ENCODE measurements at regions not wholly inside any gene's neighbourhood (a gene's known extent, or its start where the extent isn't known, plus 50 kb on each side); places are given as distances from the start of the nearest gene placed in this dataset.

DNA sequence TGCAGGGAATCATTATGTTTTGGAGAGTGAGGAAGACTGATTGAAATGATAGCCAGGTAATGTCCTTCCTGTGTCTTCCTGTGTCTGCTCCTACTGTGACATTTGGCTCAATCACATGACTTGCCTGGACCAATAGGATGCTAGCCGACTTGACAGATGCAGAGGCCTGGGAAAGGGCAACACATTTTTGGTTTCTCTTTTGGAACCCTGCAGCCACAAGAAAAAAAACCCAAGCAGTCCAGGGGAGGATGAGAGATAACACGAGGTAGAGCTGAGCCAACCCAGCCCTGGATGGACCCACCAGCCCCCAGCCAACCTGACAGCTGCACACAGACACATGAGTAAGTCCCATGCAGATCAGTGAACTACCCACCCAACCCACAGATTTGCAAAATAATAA lies 256.1 kb upstream of the SMARCA2 start:
- no peak overlapping the region for H3K27ac ChIP-seq (ENCODE audit: control insufficient read depth, insufficient read depth, low read length)
- H2AFZ ChIP-seq (ENCODE audit: control insufficient read depth, low read length), result no peak overlapping the region
- DNase-seq (ENCODE audit: low read depth, low spot score) (no peak), FAIRE-seq (no peak)
- no peaks in the 10 kb centered on the region for H3K27me3 ChIP-seq (ENCODE audit: control insufficient read depth, extremely low read depth, insufficient read depth, low read length)
- H3K36me3 ChIP-seq (ENCODE audit: control insufficient read depth in 2 of 2, extremely low read depth in 1 of 2, insufficient read depth in 2 of 2, low read length in 2 of 2), result no peaks in the 10 kb centered on the region
- no peaks in the 10 kb centered on the region for H3K4me1 ChIP-seq (ENCODE audit: control insufficient read depth, extremely low read depth, insufficient read depth, low read length)
- no peak overlapping the region for H3K4me3 ChIP-seq (ENCODE audit: control insufficient read depth in 2 of 3, extremely low read depth in 1 of 3, insufficient read depth in 2 of 3, low read depth in 1 of 3, low read length in 3 of 3)
- H3K9me1 ChIP-seq (ENCODE audit: control insufficient read depth, extremely low read depth, insufficient read depth, low read length), result no peaks in the 10 kb centered on the region
- no peaks in the 10 kb centered on the region for H3K79me2 ChIP-seq (ENCODE audit: control insufficient read depth, insufficient read depth, low read length)
- H3K9me3 ChIP-seq (ENCODE audit: control insufficient read depth, low read depth, low read length), result no peaks in the 10 kb centered on the region
- no peak overlapping the region for H3K9ac ChIP-seq (ENCODE audit: control insufficient read depth, extremely low read depth, insufficient read depth, low read length)
- no peak for TF ChIP-seq CTCF (optimal IDR thresholded peaks at IDR 0.05 in 1 of 3, IDR thresholded peaks at IDR 0.05 in 1 of 3, conservative IDR thresholded peaks at IDR 0.05 in 1 of 3; ENCODE audit: extremely low read depth in 1 of 3, insufficient read depth in 2 of 3, low read length in 3 of 3)
- TF ChIP-seq EZH2 (IDR thresholded peaks at IDR 0.05; ENCODE audit: low read length), result no peak
- no peak overlapping the region for H3K4me2 ChIP-seq (ENCODE audit: control insufficient read depth, extremely low read depth, insufficient read depth, low read depth, low read length)
- no peaks in the 10 kb centered on the region for H4K20me1 ChIP-seq (ENCODE audit: control insufficient read depth, extremely low read depth, insufficient read depth, low read length)
- dilution Hi-C loops (cut with MboI; ENCODE audit: extremely low pct_ligation_motif_present, low sequenced_read_pairs), result no loop called here

- Histone ChIP-seq H3K4me2 (ENCODE audit: control insufficient read depth, extremely low read depth, insufficient read depth, low read depth, low read length) (no peak overlapping the region), H3K9me1 (ENCODE audit: control insufficient read depth, extremely low read depth, insufficient read depth, low read length) (no peaks in the 10 kb centered on the region), H3K4me3 (ENCODE audit: control insufficient read depth in 2 of 3, extremely low read depth in 1 of 3, insufficient read depth in 2 of 3, low read depth in 1 of 3, low read length in 3 of 3) (no peak overlapping the region), H3K27me3 (ENCODE audit: control insufficient read depth, extremely low read depth, insufficient read depth, low read length) (no peaks in the 10 kb centered on the region), H3K9me3 (ENCODE audit: control insufficient read depth, low read depth, low read length) (no peaks in the 10 kb centered on the region), H3K36me3 (ENCODE audit: control insufficient read depth in 2 of 2, extremely low read depth in 1 of 2, insufficient read depth in 2 of 2, low read length in 2 of 2) (no peaks in the 10 kb centered on the region), H4K20me1 (ENCODE audit: control insufficient read depth, extremely low read depth, insufficient read depth, low read length) (no peaks in the 10 kb centered on the region), H3K4me1 (ENCODE audit: control insufficient read depth, extremely low read depth, insufficient read depth, low read length) (no peaks in the 10 kb centered on the region), H2AFZ (ENCODE audit: control insufficient read depth, low read length) (no peak overlapping the region), H3K9ac (ENCODE audit: control insufficient read depth, extremely low read depth, insufficient read depth, low read length) (no peak overlapping the region), H3K27ac (ENCODE audit: control insufficient read depth, insufficient read depth, low read length) (no peak overlapping the region), H3K79me2 (ENCODE audit: control insufficient read depth, insufficient read depth, low read length) (no peaks in the 10 kb centered on the region)
- dilution Hi-C loops (cut with MboI; ENCODE audit: extremely low pct_ligation_motif_present, low sequenced_read_pairs), result no loop called here
- FAIRE-seq (no peak), DNase-seq (ENCODE audit: low read depth, low spot score) (no peak)
- TF ChIP-seq CTCF (optimal IDR thresholded peaks at IDR 0.05 in 1 of 3, IDR thresholded peaks at IDR 0.05 in 1 of 3, conservative IDR thresholded peaks at IDR 0.05 in 1 of 3; ENCODE audit: extremely low read depth in 1 of 3, insufficient read depth in 2 of 3, low read length in 3 of 3) (no peak), EZH2 (IDR thresholded peaks at IDR 0.05; ENCODE audit: low read length) (no peak)
Measured at GRCh38 chr9:1759771-1760300, 255.3 kb upstream of the SMARCA2 start.
